ENCODE measurements at regions not wholly inside any gene's neighbourhood (a gene's known extent, or its start where the extent isn't known, plus 50 kb on each side); places are given as distances from the start of the nearest gene placed in this dataset.

- TF ChIP-seq POLR2AphosphoS5 (IDR thresholded peaks at IDR 0.05; ENCODE audit: borderline replicate concordance, low read depth, low read length) (no peak), EZH2 (IDR thresholded peaks at IDR 0.05) (no peak), FOXP2 (optimal IDR thresholded peaks at IDR 0.05; ENCODE audit: control extremely low read depth, extremely low read length, insufficient read depth) (no peak)
These were observed 140.1 kb upstream of the CPM start for GRCh38 chr12:69073035-69073434.
